SU-DHL-6 (cell line): ENCODE measurements at regions not wholly inside any gene's neighbourhood (a gene's known extent, or its start where the extent isn't known, plus 50 kb on each side); places are given as distances from the start of the nearest gene placed in this dataset.

ENCODE experiments used
- H2AFZ ChIP-seq: fragments of 200-600 bp; sonication (generic); 2 replicates; pipeline ENCODE4 v1.6.1; 2014; ENCODE audit warnings: low read depth, mild to moderate bottlenecking, moderate library complexity, mixed read lengths, antibody characterized with exemption, low read length; ENCODE audit not compliant: severe bottlenecking
- H3F3A ChIP-seq: fragments of 200-600 bp; shearing (Covaris generic); 2 replicates; pipeline ENCODE4 v1.6.0; 2016; ENCODE audit warnings: antibody characterized with exemption, mild to moderate bottlenecking; ENCODE audit not compliant: insufficient read depth
- H3K27ac ChIP-seq: fragments of 200-600 bp; sonication (generic); 2 replicates; pipeline ENCODE4 v1.5.1; 2016; ENCODE audit warnings: low read depth, mild to moderate bottlenecking, low read length, moderate library complexity, mixed read lengths
- H3K27me3 ChIP-seq: fragments of 200-600 bp; sonication (generic), shearing (Covaris generic); 2 replicates; pipeline ENCODE4 v1.6.0; 2014; ENCODE audit warnings: mild to moderate bottlenecking, low read length
- H3K36me3 ChIP-seq: fragments of 200-600 bp; sonication (generic); 2 replicates; pipeline ENCODE4 v1.6.1; 2014; ENCODE audit warnings: mild to moderate bottlenecking, low read length, mixed read lengths
- H3K4me2 ChIP-seq: fragments of 300-600, 200-600 bp; shearing (Covaris generic), sonication (generic); 2 replicates; pipeline ENCODE4 v1.6.0; 2014; ENCODE audit warnings: low read length, low read depth, mild to moderate bottlenecking; ENCODE audit not compliant: poor library complexity, severe bottlenecking
- H3K4me3 ChIP-seq: fragments of 200-600 bp; sonication (generic); 2 replicates; pipeline ENCODE4 v1.5.1; 2014; ENCODE audit warnings: antibody characterized with exemption, low read length, mild to moderate bottlenecking, mixed read lengths; ENCODE audit not compliant: insufficient read depth, poor library complexity, severe bottlenecking
- H3K79me2 ChIP-seq: fragments of 200-600 bp; sonication (generic); 2 replicates; pipeline ENCODE4 v1.6.1; 2014; ENCODE audit warnings: mild to moderate bottlenecking, low read length, moderate library complexity; ENCODE audit not compliant: insufficient read depth
- H3K9ac ChIP-seq: fragments of 200-600 bp; sonication (generic); 2 replicates; pipeline ENCODE4 v1.7.0; 2014; ENCODE audit warnings: mild to moderate bottlenecking, low read length
- H3K9me2 ChIP-seq: fragments of 200-600 bp; sonication (generic); replicated peaks from 2 replicates; pipeline ENCODE4 v1.6.1; 2014; ENCODE audit warnings: low read length; ENCODE audit not compliant: insufficient read depth
- H3K9me3 ChIP-seq: fragments of 200-600 bp; sonication (generic); 2 replicates; pipeline ENCODE4 v1.6.1; 2014; ENCODE audit warnings: low read length, mixed read lengths; ENCODE audit not compliant: insufficient read depth
- H4K20me1 ChIP-seq: fragments of 200-600 bp; sonication (generic); 2 replicates; pipeline ENCODE4 v1.6.1; 2014; ENCODE audit warnings: low read depth, mild to moderate bottlenecking, antibody characterized with exemption, low read length, moderate library complexity, mixed read lengths
- CTCF ChIP-seq: fragments of 200-600 bp; sonication (generic); IDR thresholded peaks from one replicate; pipeline ENCODE4 v1.5.1; 2017; ENCODE audit warnings: antibody characterized with exemption, mild to moderate bottlenecking, low read length, moderate library complexity; ENCODE audit not compliant: insufficient read depth, poor library complexity, severe bottlenecking
- EZH2phosphoT487 ChIP-seq: fragments of 200-600 bp; sonication (generic), shearing (Covaris generic); conservative IDR thresholded peaks from 2 replicates; pipeline ENCODE4 v1.6.1; 2018; ENCODE audit warnings: mild to moderate bottlenecking, antibody characterized with exemption, low read length, moderate library complexity, mixed read lengths

DNA sequence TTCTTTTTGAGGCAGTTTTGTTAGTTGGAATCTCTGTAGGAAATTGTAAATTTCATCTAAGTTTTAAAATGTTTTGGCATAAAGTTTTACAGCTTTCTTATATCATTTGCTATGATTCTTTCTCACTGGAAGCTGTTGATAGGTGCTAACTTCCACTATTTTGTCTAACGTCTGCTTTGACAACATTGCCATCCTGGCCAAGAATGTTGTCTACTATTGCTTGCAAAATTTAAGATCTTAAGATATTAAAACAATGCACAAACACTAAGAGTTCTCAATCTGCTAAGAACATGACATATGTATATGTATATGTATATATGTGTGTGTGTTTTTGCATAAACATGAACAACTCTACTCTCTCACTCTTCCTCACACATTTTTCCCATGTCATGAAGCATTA, 64.1 kb upstream of the MDGA2 start:
- no peak for TF ChIP-seq CTCF
- TF ChIP-seq EZH2phosphoT487: no peak
- peak overlapping the region; percentile 51 for H2AFZ ChIP-seq
- H3K36me3 ChIP-seq: no peaks in the 10 kb centered on the region
- H3K79me2 ChIP-seq: no peaks in the 10 kb centered on the region
- no peak overlapping the region for H3K27ac ChIP-seq
- H3K9me3 ChIP-seq: no peaks in the 10 kb centered on the region
- no peaks in the 10 kb centered on the region for H3F3A ChIP-seq
- H3K4me2 ChIP-seq: no peak overlapping the region
- no peaks in the 10 kb centered on the region for H3K9me2 ChIP-seq
- H3K4me3 ChIP-seq: no peak overlapping the region
- no peaks in the 10 kb centered on the region for H3K27me3 ChIP-seq
- H3K9ac ChIP-seq: no peak overlapping the region
- no peaks in the 10 kb centered on the region for H4K20me1 ChIP-seq

DNA sequence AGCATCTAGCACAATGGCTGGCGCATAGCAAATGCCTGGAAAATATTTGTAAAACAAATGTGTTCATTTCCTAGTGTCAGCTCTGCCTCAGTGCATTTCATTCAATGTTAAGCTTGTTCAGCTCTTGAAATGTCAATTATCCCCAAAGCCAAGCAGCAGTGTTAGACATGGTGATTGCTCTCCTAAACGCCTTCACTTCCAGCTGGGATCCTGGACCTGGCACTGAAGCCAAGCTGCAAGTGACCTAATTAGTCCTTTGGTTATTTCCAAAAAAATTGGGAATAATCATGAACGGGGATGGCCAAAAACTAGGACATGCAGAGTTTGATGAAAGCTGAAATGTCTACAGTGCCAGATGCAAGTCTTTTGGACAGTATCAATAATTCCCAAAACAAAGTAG, 54.9 kb upstream of the MDGA2 start:
- Histone ChIP-seq H2AFZ (no peak overlapping the region), H3K4me2 (no peak overlapping the region), H3K27me3 (no peaks in the 10 kb centered on the region), H3K36me3 (no peaks in the 10 kb centered on the region), H3K9me3 (no peaks in the 10 kb centered on the region), H3K27ac (no peak overlapping the region), H3F3A (no peaks in the 10 kb centered on the region), H3K79me2 (no peaks in the 10 kb centered on the region), H4K20me1 (no peaks in the 10 kb centered on the region), H3K9me2 (no peaks in the 10 kb centered on the region), H3K9ac (no peak overlapping the region), H3K4me3 (no peak overlapping the region)
- TF ChIP-seq EZH2phosphoT487: no peak
- TF ChIP-seq CTCF: no peak
